ENCODE measurements at regions not wholly inside any gene's neighbourhood (a gene's known extent, or its start where the extent isn't known, plus 50 kb on each side); places are given as distances from the start of the nearest gene placed in this dataset.

DNA sequence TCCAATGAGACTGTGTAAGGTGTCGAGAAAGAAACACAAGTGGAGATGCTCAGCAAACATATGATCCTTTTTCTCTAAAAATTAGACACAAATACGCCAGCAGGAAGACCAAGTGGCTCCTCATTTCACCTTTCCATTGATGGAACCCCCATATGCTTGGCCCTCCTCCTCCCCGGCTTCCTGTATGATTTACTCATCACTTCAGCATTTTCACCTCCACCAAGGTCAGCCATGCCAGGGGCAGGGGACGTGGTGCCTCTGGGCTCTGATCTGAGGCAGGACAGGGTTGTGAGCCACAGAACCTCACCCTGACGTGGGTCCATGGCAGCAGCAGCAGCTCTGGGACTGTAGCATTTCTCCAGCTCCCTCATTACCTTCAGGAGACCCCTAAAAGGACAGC is 116.8 kb upstream of the PFKP start:
- TF ChIP-seq, protein P1, sequence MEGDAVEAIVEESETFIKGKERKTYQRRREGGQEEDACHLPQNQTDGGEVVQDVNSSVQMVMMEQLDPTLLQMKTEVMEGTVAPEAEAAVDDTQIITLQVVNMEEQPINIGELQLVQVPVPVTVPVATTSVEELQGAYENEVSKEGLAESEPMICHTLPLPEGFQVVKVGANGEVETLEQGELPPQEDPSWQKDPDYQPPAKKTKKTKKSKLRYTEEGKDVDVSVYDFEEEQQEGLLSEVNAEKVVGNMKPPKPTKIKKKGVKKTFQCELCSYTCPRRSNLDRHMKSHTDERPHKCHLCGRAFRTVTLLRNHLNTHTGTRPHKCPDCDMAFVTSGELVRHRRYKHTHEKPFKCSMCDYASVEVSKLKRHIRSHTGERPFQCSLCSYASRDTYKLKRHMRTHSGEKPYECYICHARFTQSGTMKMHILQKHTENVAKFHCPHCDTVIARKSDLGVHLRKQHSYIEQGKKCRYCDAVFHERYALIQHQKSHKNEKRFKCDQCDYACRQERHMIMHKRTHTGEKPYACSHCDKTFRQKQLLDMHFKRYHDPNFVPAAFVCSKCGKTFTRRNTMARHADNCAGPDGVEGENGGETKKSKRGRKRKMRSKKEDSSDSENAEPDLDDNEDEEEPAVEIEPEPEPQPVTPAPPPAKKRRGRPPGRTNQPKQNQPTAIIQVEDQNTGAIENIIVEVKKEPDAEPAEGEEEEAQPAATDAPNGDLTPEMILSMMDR (IDR thresholded peaks at IDR 0.05): no peak
- Mint-ChIP-seq H3K4me1 (ENCODE audit: low read depth) (peaks cover 13% of the 10 kb centered on the region), H3K36me3 (ENCODE audit: low read depth) (no peaks in the 10 kb centered on the region), H3K9me3 (no peaks in the 10 kb centered on the region), H3K27me3 (ENCODE audit: insufficient read depth) (peaks cover 16% of the 10 kb centered on the region), H3K27ac (no peak overlapping the region), H3K4me3 (no peak overlapping the region)
- no peak for DNase-seq

DNA sequence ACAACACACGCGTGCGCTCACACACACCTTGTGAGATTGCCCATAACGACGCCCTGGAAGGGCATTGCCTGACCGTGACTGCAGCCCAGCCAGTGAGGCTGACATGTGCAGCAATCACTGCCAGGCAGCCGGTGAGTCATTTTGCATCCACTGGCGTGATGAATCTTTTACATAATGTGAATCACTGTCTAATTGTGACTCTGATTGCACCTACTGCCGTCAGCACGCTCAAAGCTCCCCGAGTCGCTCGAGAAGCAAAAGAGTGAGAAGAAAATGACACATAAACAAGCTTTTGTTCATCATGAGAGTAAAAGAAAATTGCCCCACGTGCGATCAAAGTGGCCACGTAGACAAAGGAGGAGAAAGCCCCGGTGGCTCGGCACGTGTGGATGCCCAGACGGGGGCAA is 117.4 kb upstream of the PFKP start:
- no peaks in the 10 kb centered on the region for H3K36me3 Mint-ChIP-seq (ENCODE audit: low read depth)
- TF ChIP-seq, protein P1 (IDR thresholded peaks at IDR 0.05): no peak
- no peak overlapping the region for H3K27ac Mint-ChIP-seq
- H3K9me3 Mint-ChIP-seq: no peaks in the 10 kb centered on the region
- H3K4me3 Mint-ChIP-seq: no peak overlapping the region
- H3K4me1 Mint-ChIP-seq (ENCODE audit: low read depth): peaks cover 13% of the 10 kb centered on the region
- peak; percentile 30 for DNase-seq
- H3K27me3 Mint-ChIP-seq (ENCODE audit: insufficient read depth): peaks cover 16% of the 10 kb centered on the region

DNA sequence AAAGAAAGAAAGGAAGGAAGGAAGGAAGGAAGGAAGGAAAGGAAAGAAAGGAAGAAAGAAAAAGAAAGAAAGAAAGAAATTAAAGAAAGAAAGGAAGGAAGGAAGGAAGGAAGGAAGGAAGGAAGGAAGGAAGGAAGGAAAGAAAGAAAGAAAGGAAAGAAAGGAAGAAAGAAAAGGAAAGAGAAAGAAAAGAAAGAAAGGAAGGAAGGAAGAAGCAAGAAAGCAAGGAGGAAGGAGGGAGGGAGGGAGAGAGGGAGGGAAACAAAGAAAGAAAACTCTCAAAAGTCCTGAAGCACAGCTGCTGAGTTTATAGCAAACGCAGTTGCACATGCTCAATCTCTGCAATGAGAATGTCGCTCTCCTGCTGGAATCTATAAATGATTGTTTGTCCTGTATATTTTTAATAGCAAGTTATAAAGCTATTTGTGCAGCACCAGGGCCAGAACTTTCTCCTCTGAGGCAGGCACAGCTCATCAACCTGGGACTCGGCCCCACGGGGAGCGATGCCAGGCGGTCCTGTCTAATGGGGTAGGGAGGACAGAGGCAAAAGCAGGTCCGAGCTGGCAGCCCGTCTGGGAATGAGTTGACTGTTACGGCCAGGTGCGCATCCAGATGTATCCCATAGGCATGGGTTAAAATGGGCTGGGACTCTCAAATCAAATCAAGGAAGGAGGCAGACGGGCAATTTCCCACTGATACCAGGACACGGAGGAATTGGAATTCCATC is 118.0 kb upstream of the PFKP start:
- no peaks in the 10 kb centered on the region for H3K9me3 Mint-ChIP-seq
- H3K27me3 Mint-ChIP-seq (ENCODE audit: insufficient read depth): peaks cover 16% of the 10 kb centered on the region
- H3K36me3 Mint-ChIP-seq (ENCODE audit: low read depth): no peaks in the 10 kb centered on the region
- TF ChIP-seq, protein P1 (IDR thresholded peaks at IDR 0.05): no peak
- peaks cover 13% of the 10 kb centered on the region for H3K4me1 Mint-ChIP-seq (ENCODE audit: low read depth)
- no peak overlapping the region for H3K27ac Mint-ChIP-seq
- DNase-seq: no peak
- H3K4me3 Mint-ChIP-seq: no peak overlapping the region

DNA sequence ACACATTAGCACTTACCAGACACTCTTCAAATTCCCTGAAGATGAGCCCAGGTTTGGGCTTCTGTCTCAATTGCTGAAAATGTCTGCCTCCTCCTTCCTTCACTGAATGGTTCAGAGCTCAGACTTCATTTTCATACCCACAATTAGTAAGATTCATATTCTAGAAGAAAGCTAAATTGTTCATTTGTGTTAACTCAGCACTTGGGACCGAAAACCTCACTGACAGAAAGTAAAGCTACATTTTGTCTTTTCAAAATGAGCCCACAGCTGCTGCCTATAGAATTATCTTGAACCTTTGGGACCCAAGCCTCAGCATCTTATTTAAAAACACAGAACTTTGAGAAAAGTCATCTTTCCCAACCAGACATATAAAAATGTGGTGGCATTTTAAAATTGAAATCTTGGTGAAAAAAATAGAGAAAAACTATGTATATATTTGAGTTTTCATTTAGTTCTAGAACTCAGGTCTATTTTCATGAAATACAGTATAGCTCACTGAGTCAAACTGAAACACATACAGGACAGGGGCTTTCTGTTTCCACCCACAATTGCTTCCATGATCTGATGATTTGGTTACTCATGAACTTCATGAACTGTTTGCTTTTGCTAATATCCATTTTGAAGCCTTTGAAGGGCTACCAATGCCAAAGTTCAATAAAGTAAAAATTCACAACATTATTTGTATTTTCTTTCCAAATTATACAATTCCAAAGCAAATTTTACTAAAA is 119.1 kb upstream of the PFKP start:
- peaks cover 16% of the 10 kb centered on the region for H3K27me3 Mint-ChIP-seq (ENCODE audit: insufficient read depth)
- H3K27ac Mint-ChIP-seq: no peak overlapping the region
- no peak overlapping the region for H3K4me3 Mint-ChIP-seq
- H3K4me1 Mint-ChIP-seq (ENCODE audit: low read depth): peaks cover 13% of the 10 kb centered on the region
- H3K9me3 Mint-ChIP-seq: no peaks in the 10 kb centered on the region
- no peaks in the 10 kb centered on the region for H3K36me3 Mint-ChIP-seq (ENCODE audit: low read depth)
- no peak for DNase-seq
- TF ChIP-seq, protein P1 (IDR thresholded peaks at IDR 0.05): no peak

DNA sequence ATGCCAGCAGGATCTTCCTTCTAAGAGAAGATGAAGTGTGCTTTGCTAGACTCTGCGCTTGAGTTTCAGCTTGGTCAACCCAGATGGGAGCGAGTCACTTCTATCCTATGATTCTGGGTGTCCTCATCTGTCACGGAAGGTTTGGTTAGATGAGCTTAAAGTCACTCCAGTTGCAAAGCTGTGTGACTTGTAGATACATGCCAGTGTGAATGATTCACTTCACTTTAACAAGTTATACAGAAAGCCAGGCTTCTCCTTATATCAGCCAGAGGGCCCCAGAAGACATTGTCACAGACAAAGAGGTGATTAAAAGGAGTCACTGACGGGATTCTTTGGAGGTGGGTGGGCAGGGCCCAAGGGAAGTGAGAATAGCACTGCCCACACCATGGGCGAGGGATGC is 122.6 kb upstream of the PFKP start:
- H3K9me3 Mint-ChIP-seq: no peaks in the 10 kb centered on the region
- DNase-seq: no peak
- TF ChIP-seq, protein P1 (IDR thresholded peaks at IDR 0.05): no peak
- H3K4me3 Mint-ChIP-seq: no peak overlapping the region
- no peak overlapping the region for H3K27ac Mint-ChIP-seq
- no peaks in the 10 kb centered on the region for H3K36me3 Mint-ChIP-seq (ENCODE audit: low read depth)
- peaks cover 4% of the 10 kb centered on the region for H3K4me1 Mint-ChIP-seq (ENCODE audit: low read depth)
- peaks cover 21% of the 10 kb centered on the region for H3K27me3 Mint-ChIP-seq (ENCODE audit: insufficient read depth)

Measured in HFFc6 (cell line).